Body of pancreas (tissue), 4 donors: ENCODE measurements at regions not wholly inside any gene's neighbourhood (a gene's known extent, or its start where the extent isn't known, plus 50 kb on each side); places are given as distances from the start of the nearest gene placed in this dataset.

Experiments
- POLR2A ChIP-seq, 3 donors: fragments of 450-650 bp; IDR thresholded peaks; one replicate each; pipeline ENCODE4 v1.6.1; 2016; ENCODE audit warnings: antibody characterized with exemption in 3 of 3, mild to moderate bottlenecking in 2 of 3
- TF ChIP-seq, protein P1 (sequence below), 7 experiments: fragments of 450-650 bp in 4 of 7; fragments of 200-600 bp in 3 of 7; sonication (generic) in 3 of 7; IDR thresholded peaks; one replicate each; pipeline ENCODE4 v1.5.1; 2016 to 2019; ENCODE audit warnings: antibody characterized with exemption in 7 of 7

DNA sequence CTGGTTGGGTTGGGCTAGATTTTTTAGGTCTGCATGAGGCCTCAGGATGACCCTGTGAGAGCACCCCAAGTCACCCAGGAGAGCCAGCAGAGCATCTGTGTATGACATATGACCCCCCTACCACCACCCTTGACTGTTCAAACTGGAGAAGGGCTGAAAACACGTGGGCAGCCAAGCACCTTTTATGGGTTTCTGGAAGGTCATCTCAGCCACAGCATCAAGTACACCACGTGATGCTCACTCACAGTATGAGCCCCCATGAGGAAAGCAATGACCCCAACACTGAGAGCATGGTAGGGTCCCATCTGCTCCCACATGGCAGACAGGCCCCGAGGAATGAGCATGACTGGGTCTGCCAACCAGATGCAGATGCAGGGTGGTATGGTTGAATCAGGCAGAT lies 149.4 kb upstream of the GDF10 start:
- TF ChIP-seq, protein P1, sequence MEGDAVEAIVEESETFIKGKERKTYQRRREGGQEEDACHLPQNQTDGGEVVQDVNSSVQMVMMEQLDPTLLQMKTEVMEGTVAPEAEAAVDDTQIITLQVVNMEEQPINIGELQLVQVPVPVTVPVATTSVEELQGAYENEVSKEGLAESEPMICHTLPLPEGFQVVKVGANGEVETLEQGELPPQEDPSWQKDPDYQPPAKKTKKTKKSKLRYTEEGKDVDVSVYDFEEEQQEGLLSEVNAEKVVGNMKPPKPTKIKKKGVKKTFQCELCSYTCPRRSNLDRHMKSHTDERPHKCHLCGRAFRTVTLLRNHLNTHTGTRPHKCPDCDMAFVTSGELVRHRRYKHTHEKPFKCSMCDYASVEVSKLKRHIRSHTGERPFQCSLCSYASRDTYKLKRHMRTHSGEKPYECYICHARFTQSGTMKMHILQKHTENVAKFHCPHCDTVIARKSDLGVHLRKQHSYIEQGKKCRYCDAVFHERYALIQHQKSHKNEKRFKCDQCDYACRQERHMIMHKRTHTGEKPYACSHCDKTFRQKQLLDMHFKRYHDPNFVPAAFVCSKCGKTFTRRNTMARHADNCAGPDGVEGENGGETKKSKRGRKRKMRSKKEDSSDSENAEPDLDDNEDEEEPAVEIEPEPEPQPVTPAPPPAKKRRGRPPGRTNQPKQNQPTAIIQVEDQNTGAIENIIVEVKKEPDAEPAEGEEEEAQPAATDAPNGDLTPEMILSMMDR (IDR thresholded peaks at IDR 0.05): no peak
- no peak for TF ChIP-seq POLR2A (IDR thresholded peaks at IDR 0.05)
